Upper lobe of right lung (tissue), 1 donor: ENCODE measurements at regions not wholly inside any gene's neighbourhood (a gene's known extent, or its start where the extent isn't known, plus 50 kb on each side); places are given as distances from the start of the nearest gene placed in this dataset.

Source experiments
- ATAC-seq: fragments of 200-7000 bp; cut with Tn5 transposase; one replicate; pipeline ENCODE4 v1.9.1; 2020; ENCODE audit warnings: mild to moderate bottlenecking, moderate library complexity
- DNase-seq: peaks from one replicate; pipeline ENCODE4 v3.0.0-alpha.2; 2020
- H3K27ac ChIP-seq: fragments of 200-600 bp; one replicate; pipeline ENCODE4 v1.8.0; 2022
- H3K27me3 ChIP-seq: fragments of 200-600 bp; one replicate; pipeline ENCODE4 v1.8.0; 2022; ENCODE audit warnings: mild to moderate bottlenecking
- H3K36me3 ChIP-seq: fragments of 200-600 bp; one replicate; pipeline ENCODE4 v1.8.0; 2022
- H3K4me1 ChIP-seq: fragments of 200-600 bp; one replicate; pipeline ENCODE4 v1.8.0; 2022
- H3K4me3 ChIP-seq: fragments of 200-600 bp; one replicate; pipeline ENCODE4 v1.8.0; 2022; ENCODE audit warnings: mild to moderate bottlenecking
- H3K9me3 ChIP-seq: fragments of 200-600 bp; one replicate; pipeline ENCODE4 v1.8.0; 2022
- intact Hi-C: fragments of 100-400 bp; cut with DNase I; formaldehyde crosslinking; loops from one replicate; pipeline ENCODE4 v1.11.0; 2022
- TF ChIP-seq, protein P1 (sequence below): fragments of 200-600 bp; IDR thresholded peaks from one replicate; pipeline ENCODE4 v1.8.0; 2022; ENCODE audit warnings: antibody characterized with exemption
- donor health status: DM: no; HTN: yes; CAD: no; lungs with severe emphysema.

DNA sequence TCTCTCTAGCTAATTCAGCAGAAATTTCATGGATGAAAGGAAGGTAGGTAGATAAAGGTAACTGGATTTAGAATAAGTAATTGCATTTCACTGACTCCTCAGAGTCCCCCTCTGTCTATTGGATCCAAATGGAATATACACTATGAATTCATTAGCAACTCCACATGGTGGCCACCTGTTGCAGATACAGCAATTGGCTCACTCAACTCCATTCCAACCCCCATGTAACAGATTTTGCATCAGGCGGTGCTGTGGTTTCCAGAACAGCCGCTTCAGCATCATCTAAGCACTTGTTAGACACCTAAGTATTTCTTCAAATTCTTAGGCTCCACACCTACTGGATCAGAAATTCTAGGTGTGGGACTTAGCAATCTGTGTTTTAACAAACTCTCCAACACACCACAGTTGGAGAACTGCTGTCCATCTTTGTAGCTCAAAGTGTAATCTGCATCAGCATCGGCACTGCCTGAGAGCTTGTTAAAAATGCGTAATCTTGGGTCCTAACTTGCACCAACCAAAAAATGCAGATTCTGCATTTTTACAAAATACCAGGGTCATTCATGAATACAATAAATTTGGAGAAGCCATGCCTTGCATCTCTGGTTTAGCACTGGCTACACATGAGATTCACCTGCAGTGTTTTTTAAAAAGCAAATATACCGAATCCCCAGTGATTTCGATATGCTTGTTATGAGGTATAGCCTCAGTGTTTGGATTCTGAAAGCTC is 413.8 kb upstream of the CD180 start:
- TF ChIP-seq, protein P1, sequence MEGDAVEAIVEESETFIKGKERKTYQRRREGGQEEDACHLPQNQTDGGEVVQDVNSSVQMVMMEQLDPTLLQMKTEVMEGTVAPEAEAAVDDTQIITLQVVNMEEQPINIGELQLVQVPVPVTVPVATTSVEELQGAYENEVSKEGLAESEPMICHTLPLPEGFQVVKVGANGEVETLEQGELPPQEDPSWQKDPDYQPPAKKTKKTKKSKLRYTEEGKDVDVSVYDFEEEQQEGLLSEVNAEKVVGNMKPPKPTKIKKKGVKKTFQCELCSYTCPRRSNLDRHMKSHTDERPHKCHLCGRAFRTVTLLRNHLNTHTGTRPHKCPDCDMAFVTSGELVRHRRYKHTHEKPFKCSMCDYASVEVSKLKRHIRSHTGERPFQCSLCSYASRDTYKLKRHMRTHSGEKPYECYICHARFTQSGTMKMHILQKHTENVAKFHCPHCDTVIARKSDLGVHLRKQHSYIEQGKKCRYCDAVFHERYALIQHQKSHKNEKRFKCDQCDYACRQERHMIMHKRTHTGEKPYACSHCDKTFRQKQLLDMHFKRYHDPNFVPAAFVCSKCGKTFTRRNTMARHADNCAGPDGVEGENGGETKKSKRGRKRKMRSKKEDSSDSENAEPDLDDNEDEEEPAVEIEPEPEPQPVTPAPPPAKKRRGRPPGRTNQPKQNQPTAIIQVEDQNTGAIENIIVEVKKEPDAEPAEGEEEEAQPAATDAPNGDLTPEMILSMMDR, result no peak
- Histone ChIP-seq H3K4me3 (no peak overlapping the region), H3K4me1 (no peaks in the 10 kb centered on the region), H3K27ac (no peak overlapping the region), H3K36me3 (no peaks in the 10 kb centered on the region), H3K9me3 (no peaks in the 10 kb centered on the region), H3K27me3 (no peaks in the 10 kb centered on the region)
- intact Hi-C loops, result no loop called here
- DNase-seq (no peak), ATAC-seq (no peak)

DNA sequence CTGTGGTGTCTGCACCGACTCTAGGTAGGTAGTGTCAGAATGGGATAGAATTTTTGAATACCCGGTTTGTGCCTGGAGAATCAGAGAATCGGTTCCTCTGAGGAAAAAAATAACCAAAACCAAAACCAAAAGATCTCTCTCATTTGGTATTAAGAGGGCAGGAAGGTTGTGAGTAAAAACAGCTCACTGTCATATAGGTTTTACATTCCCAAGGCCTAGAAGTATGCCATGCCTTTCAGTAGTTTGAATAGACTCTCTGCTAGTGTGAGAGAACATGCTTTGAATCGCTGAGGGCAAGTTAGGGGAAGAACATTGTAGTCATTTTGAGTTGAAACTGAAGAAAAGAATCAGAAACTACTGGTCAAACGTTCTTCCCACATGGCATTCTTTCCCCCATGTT is 411.4 kb upstream of the CD180 start:
- Histone ChIP-seq H3K36me3 (no peaks in the 10 kb centered on the region), H3K4me1 (no peaks in the 10 kb centered on the region), H3K9me3 (no peaks in the 10 kb centered on the region), H3K27ac (no peak overlapping the region), H3K27me3 (no peaks in the 10 kb centered on the region), H3K4me3 (no peak overlapping the region)
- intact Hi-C loops, result no loop called here
- TF ChIP-seq, protein P1, result no peak
- ATAC-seq, result no peak
- no peak for DNase-seq

DNA sequence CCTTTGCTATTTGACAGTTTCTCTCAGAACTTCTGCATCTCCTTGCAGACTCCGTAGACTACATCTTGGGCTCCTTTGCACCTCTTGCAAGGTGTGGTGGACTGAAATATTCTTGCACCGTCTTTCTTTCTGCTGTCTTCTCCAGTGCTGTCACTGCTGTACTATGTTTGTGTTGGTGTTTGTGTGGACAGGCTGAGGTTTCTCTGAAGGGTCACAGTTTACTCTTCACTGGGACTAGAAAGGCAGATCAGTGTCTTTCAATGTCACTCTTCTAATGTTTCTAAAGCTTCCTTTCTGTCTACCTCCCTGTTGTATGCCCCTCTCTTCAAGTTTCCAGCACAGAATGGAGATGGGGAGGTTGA is 410.0 kb upstream of the CD180 start:
- intact Hi-C loops, result no loop called here
- H3K27ac ChIP-seq, result no peak overlapping the region
- TF ChIP-seq, protein P1, result no peak

DNA sequence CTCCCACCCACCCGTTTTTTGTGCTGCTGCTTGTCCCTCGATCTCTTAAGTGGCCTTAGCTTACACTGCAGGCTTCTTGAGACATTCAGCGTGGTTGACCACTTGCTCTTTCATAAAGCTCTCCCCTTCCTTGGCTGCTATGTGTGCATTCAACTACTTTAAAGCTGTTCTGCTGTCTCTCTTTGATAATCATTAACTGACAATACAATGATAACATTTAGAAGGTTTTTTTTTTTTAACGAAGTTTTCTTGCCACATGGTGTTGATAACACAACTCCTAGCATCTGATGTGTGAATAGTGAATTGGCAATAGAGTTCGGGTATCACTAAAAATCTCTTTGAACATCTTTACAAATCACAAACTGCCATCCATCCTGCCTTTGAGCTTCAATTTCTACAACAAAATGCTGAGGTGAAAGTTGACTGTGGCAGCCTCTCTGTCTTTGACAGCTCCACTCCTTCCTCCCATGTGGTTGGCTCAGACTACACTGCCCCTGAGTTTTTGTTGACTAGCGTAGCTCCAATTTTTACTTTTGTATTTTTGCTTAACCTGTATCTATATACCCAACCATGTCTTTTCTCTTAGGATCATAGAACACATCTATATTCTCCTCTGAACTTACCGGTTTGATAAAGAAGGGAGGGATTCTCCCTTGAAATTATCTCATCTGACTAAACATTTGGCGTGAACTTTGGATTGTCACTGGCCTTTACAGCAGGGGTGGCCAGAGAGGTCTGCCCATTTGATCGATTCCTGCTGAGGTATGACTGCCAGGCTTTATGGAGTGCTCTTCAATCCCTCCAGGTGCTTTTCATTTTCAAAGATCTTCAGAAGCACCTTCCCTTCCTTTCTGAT is 409.4 kb upstream of the CD180 start:
- TF ChIP-seq, protein P1, result no peak
- H3K27me3 ChIP-seq, result no peaks in the 10 kb centered on the region
- ATAC-seq (no peak), DNase-seq (no peak)
- no peak overlapping the region for H3K27ac ChIP-seq
- no peak overlapping the region for H3K4me3 ChIP-seq
- H3K36me3 ChIP-seq, result no peaks in the 10 kb centered on the region
- intact Hi-C loops, result no loop called here
- no peaks in the 10 kb centered on the region for H3K9me3 ChIP-seq
- H3K4me1 ChIP-seq, result no peaks in the 10 kb centered on the region

More for the DNA sequence above, 410.0 kb upstream of the CD180 start:
- Histone ChIP-seq H3K4me1 (no peaks in the 10 kb centered on the region), H3K9me3 (no peaks in the 10 kb centered on the region), H3K36me3 (no peaks in the 10 kb centered on the region), H3K27me3 (no peaks in the 10 kb centered on the region), H3K4me3 (no peak overlapping the region)
- DNase-seq (no peak), ATAC-seq (no peak)

DNA sequence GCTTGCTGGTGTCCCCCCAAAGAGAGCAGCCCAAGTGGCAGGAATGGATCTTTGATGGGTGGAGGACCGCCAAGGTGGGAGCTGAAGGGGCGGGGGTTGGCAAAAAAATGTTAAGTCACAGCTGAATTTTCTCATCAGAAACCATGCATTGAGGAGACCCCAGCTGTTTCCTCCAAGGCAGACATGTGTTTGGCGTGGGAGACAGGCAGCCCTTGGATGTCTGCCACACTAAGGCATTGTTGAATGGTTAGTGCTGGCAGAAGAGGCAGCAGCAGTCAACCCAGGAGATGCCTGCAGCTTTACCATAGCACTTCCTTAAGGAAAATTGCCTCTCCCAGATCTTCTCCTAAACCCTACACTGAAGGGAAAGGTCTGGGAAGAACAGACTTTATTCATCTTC is 394.9 kb upstream of the CD180 start:
- DNase-seq (no peak), ATAC-seq (no peak)
- H3K9me3 ChIP-seq, result no peaks in the 10 kb centered on the region
- TF ChIP-seq, protein P1, result no peak
- H3K27me3 ChIP-seq, result no peaks in the 10 kb centered on the region
- no peaks in the 10 kb centered on the region for H3K4me1 ChIP-seq
- intact Hi-C loops, result no loop called here
- H3K4me3 ChIP-seq, result no peak overlapping the region
- no peaks in the 10 kb centered on the region for H3K36me3 ChIP-seq
- no peak overlapping the region for H3K27ac ChIP-seq
